HepG2 (cell line): ENCODE measurements at regions not wholly inside any gene's neighbourhood (a gene's known extent, or its start where the extent isn't known, plus 50 kb on each side); places are given as distances from the start of the nearest gene placed in this dataset.

Source experiments
- ATAC-seq: fragments of 200-7000 bp; cut with Tn5 transposase; 3 replicates; pipeline ENCODE4 v1.9.1; 2020; ENCODE audit warnings: mild to moderate bottlenecking, moderate library complexity
- BruUV-seq: library from RNA; stranded (reverse); fragments of 400-500 nt; replicated peaks from 2 replicates; lab custom pipeline; 2021; lab: Mats Ljungman, UMichigan
- CTCF ChIA-PET: fragments of 300-600 bp; formaldehyde crosslinking; extraction: SDS; loops from one replicate; lab custom pipeline; 2021; ENCODE audit warnings: low total read pairs, inconsistent platforms, low intra/inter-chr PET ratio; lab: Yijun Ruan, JAX
- POLR2A ChIA-PET: fragments of 350-600 bp; sonication (Branson Sonifier 250); formaldehyde crosslinking; loops from one replicate; lab custom pipeline; 2020; ENCODE audit warnings: antibody characterized with exemption, inconsistent platforms; lab: Yijun Ruan, JAX
- DNase-seq: peaks from one replicate; pipeline ENCODE4 v3.0.0-alpha.2; 2015; ENCODE audit warnings: low spot score
- FAIRE-seq: peaks from 3 replicates; lab custom pipeline; 2011; peaks lifted over from hg19 to GRCh38; lab: Jason Lieb, UNC
- H2AFZ ChIP-seq: one replicate; pipeline ENCODE4 v1.6.1; 2011; ENCODE audit warnings: low read length, inconsistent platforms
- H3K27ac ChIP-seq: fragments of 300-600 bp; 3 replicates; pipeline ENCODE4 v1.8.0; 2011; ENCODE audit warnings: mixed run types, mild to moderate bottlenecking, mixed read lengths, low read length, inconsistent platforms; ENCODE audit not compliant: insufficient read depth; ENCODE audit errors: extremely low read length
- H3K27me3 ChIP-seq, 2 experiments: fragments of 200-600 bp in 1 of 2; 2 replicates in 1 of 2; 3 replicates in 1 of 2; pipeline versions ENCODE4 v1.6.0 to v1.8.0; 2011; ENCODE audit warnings: low read length in 2 of 2, mild to moderate bottlenecking in 2 of 2, moderate library complexity in 2 of 2, inconsistent platforms in 1 of 2; ENCODE audit not compliant: insufficient read depth in 2 of 2, control insufficient read depth in 1 of 2
- H3K36me3 ChIP-seq, 2 experiments: fragments of 200-600 bp in 1 of 2; replicated peaks in 1 of 2; 2 replicates in 1 of 2; 3 replicates in 1 of 2; pipeline versions ENCODE4 v1.5.1 to v1.8.0; 2011; ENCODE audit warnings: low read length in 2 of 2, inconsistent platforms in 1 of 2; ENCODE audit not compliant: insufficient read depth in 2 of 2, control insufficient read depth in 1 of 2
- H3K4me1 ChIP-seq: 2 replicates; pipeline ENCODE4 v1.5.1; 2012; ENCODE audit warnings: low read length, inconsistent platforms; ENCODE audit not compliant: insufficient read depth
- H3K4me2 ChIP-seq: 2 replicates; pipeline ENCODE4 v1.6.0; 2011; ENCODE audit warnings: low read depth, low read length, inconsistent platforms
- H3K4me3 ChIP-seq, 3 experiments: fragments of 200-600 bp in 1 of 3; sonication (generic), shearing (Covaris generic) in 1 of 3; replicated peaks in 1 of 3; 2 replicates each; pipeline ENCODE4 v1.5.1; 2011 to 2016; ENCODE audit warnings: low read length in 3 of 3, inconsistent platforms in 2 of 3, low read depth in 2 of 3, mild to moderate bottlenecking in 2 of 3, control low read depth in 1 of 3, mixed read lengths in 1 of 3; ENCODE audit not compliant: insufficient read depth in 1 of 3
- H3K79me2 ChIP-seq: one replicate; pipeline ENCODE4 v1.6.1; 2011; ENCODE audit warnings: low read length, inconsistent platforms; ENCODE audit not compliant: insufficient read depth
- H3K9ac ChIP-seq: 2 replicates; pipeline ENCODE4 v1.6.0; 2011; ENCODE audit warnings: mild to moderate bottlenecking, low read depth, low read length, inconsistent platforms; ENCODE audit not compliant: insufficient read depth
- H3K9me3 ChIP-seq: 2 replicates; pipeline ENCODE4 v1.5.1; 2012; ENCODE audit warnings: mild to moderate bottlenecking, low read length
- H4K20me1 ChIP-seq: 2 replicates; pipeline ENCODE4 v1.6.0; 2011; ENCODE audit warnings: inconsistent platforms, mild to moderate bottlenecking, low read length, moderate library complexity; ENCODE audit not compliant: insufficient read depth
- CBX1 ChIP-seq: IDR thresholded peaks from one replicate; pipeline ENCODE4 v1.6.1; 2016; ENCODE audit warnings: antibody characterized with exemption, low read depth
- CHD2 ChIP-seq: IDR thresholded peaks from 2 replicates; pipeline ENCODE4 v1.6.1; 2011; ENCODE audit warnings: low read depth, low read length, improper control_type of control experiment
- CREM ChIP-seq, 2 experiments: sonication (generic) in 1 of 2; formaldehyde crosslinking in 1 of 2; IDR thresholded peaks; 2 replicates each; pipeline versions ENCODE4 v1.4.0 to v1.6.1; 2016 to 2020; ENCODE audit warnings: antibody characterized with exemption in 1 of 2, mild to moderate bottlenecking in 1 of 2, missing genetic modification reagents in 1 of 2
- MIER3 ChIP-seq: IDR thresholded peaks from 2 replicates; pipeline ENCODE4 v1.6.1; 2016; ENCODE audit warnings: missing compliant biosample characterization, borderline replicate concordance
- MTA1 ChIP-seq: sonication (generic); formaldehyde crosslinking; IDR thresholded peaks from 2 replicates; pipeline ENCODE4 v1.4.0; 2020; ENCODE audit warnings: missing genetic modification reagents, mild to moderate bottlenecking, borderline replicate concordance
- RAD21 ChIP-seq: fragments of 450-650 bp; formaldehyde crosslinking; IDR thresholded peaks from 2 replicates; pipeline ENCODE4 v1.5.0; 2020; ENCODE audit warnings: mild to moderate bottlenecking
- SCMH1 ChIP-seq: sonication (generic); formaldehyde crosslinking; IDR thresholded peaks from 2 replicates; pipeline ENCODE4 v1.9.0; 2021; ENCODE audit warnings: missing genetic modification reagents, mild to moderate bottlenecking, borderline replicate concordance
- ZNF3 ChIP-seq: IDR thresholded peaks from 2 replicates; pipeline ENCODE4 v1.7.0; 2017; ENCODE audit warnings: inconsistent platforms
- ZNF337 ChIP-seq: sonication (generic); formaldehyde crosslinking; IDR thresholded peaks from 2 replicates; pipeline ENCODE4 v1.5.1; 2020; ENCODE audit warnings: missing genetic modification reagents, low read depth, mild to moderate bottlenecking, borderline replicate concordance
- ZNF737 ChIP-seq: sonication (generic); formaldehyde crosslinking; IDR thresholded peaks from 2 replicates; pipeline ENCODE4 v1.5.0; 2020; ENCODE audit warnings: missing genetic modification reagents, mild to moderate bottlenecking, borderline replicate concordance
- WGBS: methylation state at CpG from one replicate; pipeline ENCODE4 v1.1.6; 2017; ENCODE audit warnings: low lambda C conversion rate; 5-methylcytosine and 5-hydroxymethylcytosine counted together
- in situ Hi-C: cut with HindIII; loops from 2 replicates; pipeline ENCODE4 v1.10.0; 2017; ENCODE audit warnings: low pct_unique_long_range_greater_than_20kb; ENCODE audit not compliant: extremely low pct_ligation_motif_present
- intact Hi-C: fragments of 100-400 bp; cut with micrococcal nuclease; formaldehyde crosslinking; loops from one replicate; pipeline ENCODE4 v1.10.0; 2022; ENCODE audit not compliant: unreplicated experiment
- TF ChIP-seq, protein P1 (sequence below): sonication (generic); formaldehyde crosslinking; IDR thresholded peaks from 2 replicates; pipeline ENCODE4 v1.4.0; 2020; ENCODE audit warnings: mild to moderate bottlenecking, missing genetic modification reagents
- TF ChIP-seq, protein P2 (sequence below): sonication (generic); formaldehyde crosslinking; IDR thresholded peaks from 2 replicates; pipeline ENCODE4 v1.4.0; 2020; ENCODE audit warnings: mild to moderate bottlenecking, missing genetic modification reagents
- TF ChIP-seq, protein P3 (sequence below): IDR thresholded peaks from 2 replicates; pipeline ENCODE4 v1.6.1; 2016; ENCODE audit warnings: low read depth, borderline replicate concordance
- TF ChIP-seq, protein P4 (sequence below): sonication (generic); formaldehyde crosslinking; IDR thresholded peaks from 2 replicates; pipeline ENCODE4 v1.8.0; 2022; ENCODE audit warnings: mild to moderate bottlenecking, missing genetic modification reagents, borderline replicate concordance
- TF ChIP-seq, protein P5 (sequence below): sonication (generic); formaldehyde crosslinking; IDR thresholded peaks from 2 replicates; pipeline ENCODE4 v1.9.0; 2021; ENCODE audit warnings: missing genetic modification reagents, borderline replicate concordance

DNA sequence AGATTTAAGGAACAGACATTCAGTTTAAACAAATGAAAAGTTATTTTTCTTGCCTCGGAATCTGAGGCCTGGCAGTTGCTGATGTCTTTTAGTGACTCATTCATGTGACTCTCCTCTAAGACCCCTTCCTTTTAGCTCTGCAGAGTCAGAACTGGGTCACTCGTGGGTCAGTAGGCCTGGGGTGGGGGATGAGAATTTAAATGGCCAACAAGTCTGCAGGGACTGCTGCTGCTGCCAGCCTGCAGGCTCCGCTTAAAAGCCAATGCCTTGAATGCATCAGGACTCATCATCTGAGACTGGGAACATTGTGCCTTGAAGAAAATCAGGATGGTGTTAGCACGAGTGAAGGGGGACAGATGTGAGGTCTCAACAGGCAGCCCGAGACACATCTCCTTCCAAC lies 404.3 kb downstream of the CDH26 start:
- Histone ChIP-seq H3K4me3 (no peak overlapping the region), H3K4me1 (no peaks in the 10 kb centered on the region), H2AFZ (no peak overlapping the region), H3K36me3 (no peaks in the 10 kb centered on the region), H3K27me3 (peaks cover 0 to 2% of the 10 kb centered on the region in 2 experiments; a peak in 1 of 5 replicates), H3K9me3 (peaks cover 30% of the 10 kb centered on the region), H4K20me1 (no peaks in the 10 kb centered on the region), H3K79me2 (no peaks in the 10 kb centered on the region), H3K4me2 (no peak overlapping the region), H3K9ac (no peak overlapping the region), H3K27ac (no peak overlapping the region)
- CTCF ChIA-PET = no interaction called here
- BruUV-seq = no TSS peak
- ATAC-seq (no peak), FAIRE-seq (no peak), DNase-seq (no peak)
- POLR2A ChIA-PET = no interaction called here
- intact Hi-C loops = no loop called here
- TF ChIP-seq, protein P1, sequence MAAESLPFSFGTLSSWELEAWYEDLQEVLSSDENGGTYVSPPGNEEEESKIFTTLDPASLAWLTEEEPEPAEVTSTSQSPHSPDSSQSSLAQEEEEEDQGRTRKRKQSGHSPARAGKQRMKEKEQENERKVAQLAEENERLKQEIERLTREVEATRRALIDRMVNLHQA (CRISPR knock-in tag) = no peak
- TF ChIP-seq CHD2 = no peak
- TF ChIP-seq, protein P2, sequence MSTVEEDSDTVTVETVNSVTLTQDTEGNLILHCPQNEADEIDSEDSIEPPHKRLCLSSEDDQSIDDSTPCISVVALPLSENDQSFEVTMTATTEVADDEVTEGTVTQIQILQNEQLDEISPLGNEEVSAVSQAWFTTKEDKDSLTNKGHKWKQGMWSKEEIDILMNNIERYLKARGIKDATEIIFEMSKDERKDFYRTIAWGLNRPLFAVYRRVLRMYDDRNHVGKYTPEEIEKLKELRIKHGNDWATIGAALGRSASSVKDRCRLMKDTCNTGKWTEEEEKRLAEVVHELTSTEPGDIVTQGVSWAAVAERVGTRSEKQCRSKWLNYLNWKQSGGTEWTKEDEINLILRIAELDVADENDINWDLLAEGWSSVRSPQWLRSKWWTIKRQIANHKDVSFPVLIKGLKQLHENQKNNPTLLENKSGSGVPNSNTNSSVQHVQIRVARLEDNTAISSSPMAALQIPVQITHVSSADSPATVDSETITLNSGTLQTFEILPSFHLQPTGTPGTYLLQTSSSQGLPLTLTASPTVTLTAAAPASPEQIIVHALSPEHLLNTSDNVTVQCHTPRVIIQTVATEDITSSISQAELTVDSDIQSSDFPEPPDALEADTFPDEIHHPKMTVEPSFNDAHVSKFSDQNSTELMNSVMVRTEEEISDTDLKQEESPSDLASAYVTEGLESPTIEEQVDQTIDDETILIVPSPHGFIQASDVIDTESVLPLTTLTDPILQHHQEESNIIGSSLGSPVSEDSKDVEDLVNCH (CRISPR knock-in tag) = no peak
- TF ChIP-seq, protein P3, sequence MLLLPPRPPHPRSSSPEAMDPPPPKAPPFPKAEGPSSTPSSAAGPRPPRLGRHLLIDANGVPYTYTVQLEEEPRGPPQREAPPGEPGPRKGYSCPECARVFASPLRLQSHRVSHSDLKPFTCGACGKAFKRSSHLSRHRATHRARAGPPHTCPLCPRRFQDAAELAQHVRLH (CRISPR knock-in tag) = no peak
- TF ChIP-seq ZNF3 (CRISPR knock-in tag) = no peak
- TF ChIP-seq ZNF337 (CRISPR knock-in tag) = no peak
- TF ChIP-seq MIER3 (CRISPR knock-in tag) = no peak
- TF ChIP-seq ZNF737 (CRISPR knock-in tag) = no peak
- no peak for TF ChIP-seq RAD21 (CRISPR knock-in tag)
- TF ChIP-seq, protein P4, sequence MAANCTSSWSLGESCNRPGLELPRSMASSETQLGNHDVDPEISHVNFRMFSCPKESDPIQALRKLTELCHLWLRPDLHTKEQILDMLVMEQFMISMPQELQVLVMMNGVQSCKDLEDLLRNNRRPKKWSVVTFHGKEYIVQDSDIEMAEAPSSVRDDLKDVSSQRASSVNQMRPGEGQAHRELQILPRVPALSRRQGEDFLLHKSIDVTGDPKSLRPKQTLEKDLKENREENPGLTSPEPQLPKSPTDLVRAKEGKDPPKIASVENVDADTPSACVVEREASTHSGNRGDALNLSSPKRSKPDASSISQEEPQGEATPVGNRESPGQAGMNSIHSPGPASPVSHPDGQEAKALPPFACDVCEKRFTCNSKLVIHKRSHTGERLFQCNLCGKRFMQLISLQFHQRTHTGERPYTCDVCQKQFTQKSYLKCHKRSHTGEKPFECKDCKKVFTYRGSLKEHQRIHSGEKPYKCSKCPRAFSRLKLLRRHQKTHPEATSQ (CRISPR knock-in tag) = no peak
- no peak for TF ChIP-seq CBX1
- no peak for TF ChIP-seq MTA1 (CRISPR knock-in tag)
- TF ChIP-seq SCMH1 (CRISPR knock-in tag) = no peak
- TF ChIP-seq, protein P5, sequence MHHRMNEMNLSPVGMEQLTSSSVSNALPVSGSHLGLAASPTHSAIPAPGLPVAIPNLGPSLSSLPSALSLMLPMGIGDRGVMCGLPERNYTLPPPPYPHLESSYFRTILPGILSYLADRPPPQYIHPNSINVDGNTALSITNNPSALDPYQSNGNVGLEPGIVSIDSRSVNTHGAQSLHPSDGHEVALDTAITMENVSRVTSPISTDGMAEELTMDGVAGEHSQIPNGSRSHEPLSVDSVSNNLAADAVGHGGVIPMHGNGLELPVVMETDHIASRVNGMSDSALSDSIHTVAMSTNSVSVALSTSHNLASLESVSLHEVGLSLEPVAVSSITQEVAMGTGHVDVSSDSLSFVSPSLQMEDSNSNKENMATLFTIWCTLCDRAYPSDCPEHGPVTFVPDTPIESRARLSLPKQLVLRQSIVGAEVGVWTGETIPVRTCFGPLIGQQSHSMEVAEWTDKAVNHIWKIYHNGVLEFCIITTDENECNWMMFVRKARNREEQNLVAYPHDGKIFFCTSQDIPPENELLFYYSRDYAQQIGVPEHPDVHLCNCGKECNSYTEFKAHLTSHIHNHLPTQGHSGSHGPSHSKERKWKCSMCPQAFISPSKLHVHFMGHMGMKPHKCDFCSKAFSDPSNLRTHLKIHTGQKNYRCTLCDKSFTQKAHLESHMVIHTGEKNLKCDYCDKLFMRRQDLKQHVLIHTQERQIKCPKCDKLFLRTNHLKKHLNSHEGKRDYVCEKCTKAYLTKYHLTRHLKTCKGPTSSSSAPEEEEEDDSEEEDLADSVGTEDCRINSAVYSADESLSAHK (CRISPR knock-in tag) = no peak
- no peak for TF ChIP-seq CREM (IDR thresholded peaks at IDR 0.05)
- TF ChIP-seq CREM (CRISPR knock-in tag; IDR thresholded peaks at IDR 0.05) = no peak
- 5% methylated on average over 5 of the region's 5 CpGs for WGBS
- in situ Hi-C loops = no loop called here
